Testis (tissue), 2 donors: ENCODE measurements at regions not wholly inside any gene's neighbourhood (a gene's known extent, or its start where the extent isn't known, plus 50 kb on each side); places are given as distances from the start of the nearest gene placed in this dataset.

Experiments used
- DNase-seq: peaks from one replicate; pipeline ENCODE4 v3.0.0-alpha.2; 2019
- H3K27ac ChIP-seq, 2 donors: fragments of 200-600 bp; sonication (generic); one replicate each; pipeline ENCODE4 v1.5.1; 2019
- H3K27me3 ChIP-seq: fragments of 200-600 bp; sonication (generic); one replicate; pipeline ENCODE4 v1.5.1; 2019
- H3K36me3 ChIP-seq: fragments of 200-600 bp; sonication (generic); one replicate; pipeline ENCODE4 v1.5.1; 2017; ENCODE audit warnings: low read depth; ENCODE audit errors: missing control alignments
- H3K4me1 ChIP-seq: fragments of 200-600 bp; sonication (generic); one replicate; pipeline ENCODE4 v1.5.1; 2019
- H3K4me3 ChIP-seq, 2 donors: fragments of 200-600 bp; sonication (generic); one replicate each; pipeline ENCODE4 v1.5.1; 2017 to 2019
- H3K9me3 ChIP-seq: fragments of 200-600 bp; sonication (generic); one replicate; pipeline ENCODE4 v1.5.1; 2017
- POLR2A ChIP-seq: fragments of 450-650 bp; IDR thresholded peaks from one replicate; pipeline ENCODE4 v1.6.1; 2017; ENCODE audit warnings: antibody characterized with exemption, mild to moderate bottlenecking, moderate library complexity
- WGBS, 2 donors: methylation state at CpG; one replicate each; pipeline ENCODE4 v1.1.5; 2018; 5-methylcytosine and 5-hydroxymethylcytosine counted together
- intact Hi-C: fragments of 100-400 bp; cut with DNase I; formaldehyde crosslinking; loops from one replicate; pipeline ENCODE4 v1.15.1; 2023; ENCODE audit warnings: low total_unique reads
- TF ChIP-seq, protein P1 (sequence below), 3 experiments: fragments of 450-650 bp in 2 of 3; fragments of 200-600 bp in 1 of 3; sonication (generic) in 1 of 3; IDR thresholded peaks; one replicate each; pipeline ENCODE4 v1.5.1; 2016 to 2019; ENCODE audit warnings: antibody characterized with exemption in 3 of 3, mild to moderate bottlenecking in 2 of 3, moderate library complexity in 1 of 3

GRCh38 chr12:115750340-115750739, 527.2 kb downstream of the MED13L start:
- TF ChIP-seq, protein P1, sequence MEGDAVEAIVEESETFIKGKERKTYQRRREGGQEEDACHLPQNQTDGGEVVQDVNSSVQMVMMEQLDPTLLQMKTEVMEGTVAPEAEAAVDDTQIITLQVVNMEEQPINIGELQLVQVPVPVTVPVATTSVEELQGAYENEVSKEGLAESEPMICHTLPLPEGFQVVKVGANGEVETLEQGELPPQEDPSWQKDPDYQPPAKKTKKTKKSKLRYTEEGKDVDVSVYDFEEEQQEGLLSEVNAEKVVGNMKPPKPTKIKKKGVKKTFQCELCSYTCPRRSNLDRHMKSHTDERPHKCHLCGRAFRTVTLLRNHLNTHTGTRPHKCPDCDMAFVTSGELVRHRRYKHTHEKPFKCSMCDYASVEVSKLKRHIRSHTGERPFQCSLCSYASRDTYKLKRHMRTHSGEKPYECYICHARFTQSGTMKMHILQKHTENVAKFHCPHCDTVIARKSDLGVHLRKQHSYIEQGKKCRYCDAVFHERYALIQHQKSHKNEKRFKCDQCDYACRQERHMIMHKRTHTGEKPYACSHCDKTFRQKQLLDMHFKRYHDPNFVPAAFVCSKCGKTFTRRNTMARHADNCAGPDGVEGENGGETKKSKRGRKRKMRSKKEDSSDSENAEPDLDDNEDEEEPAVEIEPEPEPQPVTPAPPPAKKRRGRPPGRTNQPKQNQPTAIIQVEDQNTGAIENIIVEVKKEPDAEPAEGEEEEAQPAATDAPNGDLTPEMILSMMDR (IDR thresholded peaks at IDR 0.05): no peak
- no peak for TF ChIP-seq POLR2A
- no peak for DNase-seq
- no peak overlapping the region for H3K27ac ChIP-seq
- H3K4me1 ChIP-seq: no peaks in the 10 kb centered on the region
- H3K9me3 ChIP-seq: no peaks in the 10 kb centered on the region
- WGBS, 2 donors: 55 to 73% methylated on average over 1 of the region's 1 CpG
- no peaks in the 10 kb centered on the region for H3K27me3 ChIP-seq
- no peak overlapping the region for H3K4me3 ChIP-seq
- intact Hi-C loops: loop anchor here (5.0 kb wide), 1 partner anchor 1083 kb away; no protein-coding TSS in a partner anchor
- no peaks in the 10 kb centered on the region for H3K36me3 ChIP-seq

DNA sequence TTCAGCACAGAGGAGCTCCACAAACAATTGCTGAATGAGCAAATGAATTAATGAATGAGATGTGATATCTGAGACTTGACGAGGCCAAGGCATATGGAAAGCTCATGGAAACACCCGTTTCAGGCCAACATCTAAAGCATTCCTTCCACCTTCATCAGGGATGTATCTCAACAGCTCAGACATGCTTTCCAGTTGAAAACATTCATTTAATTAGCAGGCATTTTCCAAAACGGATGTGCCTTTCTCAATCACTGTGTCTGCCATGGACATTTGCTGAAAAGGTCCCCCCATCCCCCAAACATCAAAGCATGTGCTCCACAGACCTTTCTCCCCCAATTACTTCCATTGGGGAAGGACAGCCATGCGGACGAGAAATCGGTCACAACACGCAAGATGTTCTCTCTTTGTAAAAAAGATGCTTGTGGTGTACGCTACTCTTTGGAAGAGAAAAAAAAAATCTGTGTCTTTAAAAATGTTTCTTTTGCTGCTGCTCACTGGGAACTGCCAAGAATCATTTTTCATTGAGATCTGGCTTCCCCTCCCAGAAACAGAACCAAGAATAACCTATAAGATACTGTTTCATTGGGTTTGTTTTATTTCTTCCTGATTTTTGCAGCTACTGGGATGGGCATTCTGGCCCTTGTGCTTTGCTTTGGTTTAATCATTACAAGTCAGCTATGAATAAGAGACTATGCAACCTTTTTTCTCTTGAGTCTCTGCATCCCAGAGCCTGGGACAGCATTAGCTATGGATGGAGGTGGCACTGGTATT, 528.2 kb downstream of the MED13L start:
- intact Hi-C loops: no loop called here
- 69 to 75% methylated on average over 8 of the region's 8 CpGs for WGBS, 2 donors

DNA sequence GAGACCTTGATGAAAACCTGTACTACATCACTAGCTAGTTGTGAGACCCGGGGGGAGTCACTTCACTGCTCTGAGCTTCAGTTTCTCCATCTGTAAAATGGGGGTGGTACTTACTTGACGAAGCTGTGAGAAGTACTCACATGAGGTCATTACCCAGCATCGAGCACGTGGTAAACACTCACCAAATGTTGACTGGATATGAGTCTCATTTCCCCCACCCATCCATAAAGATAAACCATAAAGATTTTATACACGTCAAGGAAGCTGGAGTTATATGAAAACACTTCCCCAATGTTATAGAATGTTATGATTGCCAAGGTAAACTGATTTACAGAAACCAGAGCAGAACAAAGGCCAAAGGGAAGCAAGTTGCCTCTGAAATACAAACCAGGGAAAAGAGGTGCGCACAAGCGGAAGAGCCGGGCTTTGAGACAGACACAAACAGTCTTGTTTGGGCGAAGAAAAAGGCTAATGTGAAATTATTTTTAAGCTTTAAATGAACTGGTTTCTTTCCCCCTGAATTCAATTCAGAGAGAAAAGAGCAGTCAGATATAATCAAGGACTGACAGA, 536.8 kb downstream of the MED13L start:
- Histone ChIP-seq H3K27me3 (no peaks in the 10 kb centered on the region), H3K27ac (no peak overlapping the region), H3K36me3 (no peaks in the 10 kb centered on the region), H3K4me1 (no peaks in the 10 kb centered on the region), H3K4me3 (no peak overlapping the region), H3K9me3 (no peaks in the 10 kb centered on the region)
- intact Hi-C loops: no loop called here
- WGBS, 2 donors: 78 to 88% methylated on average over 9 of the region's 9 CpGs
- TF ChIP-seq, protein P1 (IDR thresholded peaks at IDR 0.05): no peak
- TF ChIP-seq POLR2A: no peak
- DNase-seq: no peak

More for the DNA sequence above, 528.2 kb downstream of the MED13L start:
- Histone ChIP-seq H3K36me3 (no peaks in the 10 kb centered on the region), H3K9me3 (no peaks in the 10 kb centered on the region), H3K27ac (no peak overlapping the region), H3K4me3 (no peak overlapping the region), H3K27me3 (no peaks in the 10 kb centered on the region), H3K4me1 (no peaks in the 10 kb centered on the region)
- no peak for DNase-seq
- TF ChIP-seq, protein P1 (IDR thresholded peaks at IDR 0.05): no peak
- no peak for TF ChIP-seq POLR2A

DNA sequence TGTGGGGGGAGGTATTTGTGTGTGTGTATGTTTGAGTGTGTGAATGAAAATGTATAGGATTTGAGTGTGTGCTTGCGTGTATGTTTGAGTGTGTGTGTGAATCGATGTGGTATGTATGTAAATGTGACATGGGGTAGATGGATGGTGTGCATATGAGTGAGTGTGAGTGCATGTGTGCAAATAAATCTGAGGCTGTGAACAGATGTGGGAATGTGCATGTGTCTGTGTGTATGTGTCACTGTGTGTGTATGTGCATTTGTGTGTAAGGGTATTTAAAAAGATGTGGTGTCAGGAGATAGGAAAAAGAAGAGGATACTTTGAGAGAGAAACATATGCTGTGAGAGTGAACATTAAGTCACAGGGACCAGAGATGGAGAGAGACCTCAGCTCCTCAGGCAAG, 539.6 kb downstream of the MED13L start:
- no peak for DNase-seq
- TF ChIP-seq, protein P1 (IDR thresholded peaks at IDR 0.05): no peak
- TF ChIP-seq POLR2A: no peak
- Histone ChIP-seq H3K27me3 (no peaks in the 10 kb centered on the region), H3K9me3 (no peaks in the 10 kb centered on the region), H3K36me3 (no peaks in the 10 kb centered on the region), H3K4me1 (no peaks in the 10 kb centered on the region), H3K4me3 (no peak overlapping the region), H3K27ac (no peak overlapping the region)
- WGBS, 2 donors: 90 to 94% methylated on average over 2 of the region's 2 CpGs
- intact Hi-C loops: no loop called here
